GM21360 (cell line): ENCODE measurements at regions not wholly inside any gene's neighbourhood (a gene's known extent, or its start where the extent isn't known, plus 50 kb on each side); places are given as distances from the start of the nearest gene placed in this dataset.

Experiments used
- ATAC-seq: cut with Tn5 transposase; IDR thresholded peaks from one replicate; pipeline ENCODE4 v1.9.1; 2021; ENCODE audit warnings: mild to moderate bottlenecking, moderate library complexity; ENCODE audit not compliant: unreplicated experiment

- no peak for ATAC-seq
Measured at GRCh38 chr1:184215274-184215925, 163.9 kb downstream of the TSEN15 start.

GRCh38 chr1:184218458-184219075, 167.0 kb downstream of the TSEN15 start:
- ATAC-seq = no peak

GRCh38 chr1:184219414-184219813, 167.4 kb upstream of the C1orf21 start:
- ATAC-seq = no peak

GRCh38 chr1:184219883-184220282, 166.9 kb upstream of the C1orf21 start:
- ATAC-seq = no peak

- no peak for ATAC-seq
Measured at GRCh38 chr1:184221087-184221486, 165.7 kb upstream of the C1orf21 start.

GRCh38 chr1:184222652-184223052, 164.2 kb upstream of the C1orf21 start:
- no peak for ATAC-seq

- ATAC-seq = no peak
Measured at GRCh38 chr1:184223216-184223615, 163.6 kb upstream of the C1orf21 start.

- ATAC-seq = no peak
Measured at GRCh38 chr1:184225283-184226099, 161.3 kb upstream of the C1orf21 start.

GRCh38 chr1:184226100-184226487, 160.7 kb upstream of the C1orf21 start:
- ATAC-seq = no peak

- ATAC-seq = no peak
Measured at GRCh38 chr1:184228558-184228957, 158.3 kb upstream of the C1orf21 start.

GRCh38 chr1:184237588-184237987, 149.2 kb upstream of the C1orf21 start:
- ATAC-seq = no peak

- ATAC-seq = no peak
Measured at GRCh38 chr1:184241446-184241845, 145.4 kb upstream of the C1orf21 start.

- ATAC-seq = no peak
Measured at GRCh38 chr1:184242507-184242943, 144.3 kb upstream of the C1orf21 start.

GRCh38 chr1:184244962-184245361, 141.9 kb upstream of the C1orf21 start:
- no peak for ATAC-seq

GRCh38 chr1:184247671-184248070, 139.2 kb upstream of the C1orf21 start:
- no peak for ATAC-seq

GRCh38 chr1:184253921-184254320, 132.9 kb upstream of the C1orf21 start:
- no peak for ATAC-seq

- ATAC-seq = no peak
Measured at GRCh38 chr1:184254849-184255248, 132.0 kb upstream of the C1orf21 start.

- no peak for ATAC-seq
Measured at GRCh38 chr1:184255560-184255959, 131.3 kb upstream of the C1orf21 start.

GRCh38 chr1:184257873-184258272, 129.0 kb upstream of the C1orf21 start:
- no peak for ATAC-seq

GRCh38 chr1:184258525-184258924, 128.3 kb upstream of the C1orf21 start:
- ATAC-seq = no peak

- no peak for ATAC-seq
Measured at GRCh38 chr1:184260382-184260781, 126.4 kb upstream of the C1orf21 start.

- ATAC-seq = no peak
Measured at GRCh38 chr1:184262109-184262508, 124.7 kb upstream of the C1orf21 start.
